CD4-positive, alpha-beta T cell treated with Interleukin-4 for 1 hour (primary cell): ENCODE measurements at regions not wholly inside any gene's neighbourhood (a gene's known extent, or its start where the extent isn't known, plus 50 kb on each side); places are given as distances from the start of the nearest gene placed in this dataset.
"Not testable (repeated sequence)": the region's sequence is repeated elsewhere in the genome, so short reads cannot be mapped to it uniquely, and the experiment has no call there.

Source experiments
- DNase-seq, 2 donors: peaks; one replicate each; pipeline ENCODE4 v3.0.0-alpha.2; 2020 to 2022

DNA sequence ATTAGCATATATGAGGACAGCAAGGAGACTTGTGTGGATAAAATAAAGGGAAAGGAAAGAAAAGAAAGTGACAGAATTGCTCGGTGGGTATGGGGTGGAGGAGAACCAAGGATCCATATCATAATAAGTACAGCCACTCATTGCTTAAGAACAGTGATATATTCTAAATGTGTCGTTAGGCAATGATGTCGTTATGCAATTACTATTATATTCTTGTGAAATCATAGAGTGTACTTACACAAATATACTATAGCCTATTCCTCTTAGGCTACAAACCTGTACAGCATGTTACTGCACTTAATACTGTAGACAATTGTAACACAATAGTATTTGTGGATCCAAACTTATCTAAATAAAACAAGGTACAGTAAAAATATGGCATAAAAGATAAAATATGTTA lies 271.1 kb downstream of the CCER1 start:
- no peak for DNase-seq

DNA sequence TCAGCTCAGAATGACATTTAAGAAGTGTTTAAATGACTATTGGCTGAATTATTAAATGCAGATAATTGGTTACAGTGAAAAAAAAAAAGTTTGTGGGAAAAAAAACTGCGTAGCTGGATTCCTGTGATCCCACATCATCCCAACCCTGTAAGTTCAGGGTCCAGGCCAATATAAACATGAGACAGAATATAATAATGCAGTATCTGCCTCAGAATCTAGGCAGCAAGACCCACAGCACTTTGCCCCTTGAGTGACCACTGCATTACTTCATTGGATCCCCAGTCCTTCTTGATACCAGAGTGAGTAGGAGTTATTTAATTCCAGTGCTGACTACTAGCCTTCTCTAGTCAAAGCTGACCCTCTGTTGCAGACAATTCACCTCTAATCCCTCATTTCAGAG lies 272.6 kb downstream of the CCER1 start:
- no peak for DNase-seq

DNA sequence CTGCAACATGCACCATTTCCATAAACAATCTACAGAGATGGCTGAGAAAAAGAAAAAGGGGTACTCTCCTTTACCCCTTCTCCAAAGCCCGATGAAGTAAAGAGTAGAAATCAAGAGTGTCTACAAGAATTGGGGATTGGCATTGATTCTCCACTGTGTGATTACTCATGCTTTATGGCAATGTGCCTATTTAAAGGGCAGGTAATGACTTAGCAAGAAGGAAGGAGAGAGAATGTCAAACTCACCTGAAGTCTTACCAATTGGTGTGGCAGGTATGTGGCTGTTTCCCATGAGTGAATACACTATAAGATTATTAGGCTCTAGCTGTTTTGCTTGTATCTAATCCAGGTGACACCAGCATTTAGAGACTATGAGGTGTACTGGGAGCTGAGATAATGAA lies 275.3 kb downstream of the CCER1 start:
- DNase-seq, result no peak

DNA sequence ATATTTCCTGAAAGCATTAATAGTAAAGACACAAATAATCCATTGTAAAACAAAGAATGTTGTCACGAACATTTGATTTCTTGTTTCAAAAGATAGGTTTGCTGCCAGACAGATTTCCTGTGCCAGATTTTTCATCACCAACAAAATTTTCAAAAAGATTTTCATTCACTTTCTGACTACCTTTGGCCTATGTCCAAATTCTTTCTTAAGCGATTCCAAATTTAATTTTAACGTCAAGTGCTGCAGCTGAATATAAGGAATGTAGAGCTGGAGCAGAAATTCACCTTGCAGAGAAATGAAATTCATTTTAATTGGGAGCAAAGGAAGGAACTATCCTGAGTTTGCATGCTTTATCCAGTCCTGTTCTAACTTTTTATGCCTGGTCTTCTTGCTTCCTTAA lies 277.4 kb downstream of the CCER1 start:
- no peak for DNase-seq

DNA sequence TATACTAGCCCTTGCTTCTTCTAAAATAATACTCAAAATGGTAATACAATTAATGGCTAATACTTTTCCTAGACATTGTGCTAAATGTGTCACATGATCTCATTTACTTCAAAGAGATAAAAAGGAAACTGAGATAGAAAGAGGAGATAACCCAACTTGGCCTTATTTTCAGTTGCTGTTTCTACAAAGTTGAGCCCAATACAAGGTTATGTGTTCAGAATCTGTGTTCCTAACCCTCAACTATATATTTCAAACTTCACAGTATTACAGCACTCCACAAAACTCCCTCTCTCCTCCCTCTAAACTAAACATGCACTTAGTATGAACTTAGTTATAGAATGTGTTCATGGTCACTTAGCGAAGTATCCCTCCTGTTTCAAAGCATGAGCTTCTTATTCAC lies 277.9 kb downstream of the CCER1 start:
- DNase-seq, result no peak

DNA sequence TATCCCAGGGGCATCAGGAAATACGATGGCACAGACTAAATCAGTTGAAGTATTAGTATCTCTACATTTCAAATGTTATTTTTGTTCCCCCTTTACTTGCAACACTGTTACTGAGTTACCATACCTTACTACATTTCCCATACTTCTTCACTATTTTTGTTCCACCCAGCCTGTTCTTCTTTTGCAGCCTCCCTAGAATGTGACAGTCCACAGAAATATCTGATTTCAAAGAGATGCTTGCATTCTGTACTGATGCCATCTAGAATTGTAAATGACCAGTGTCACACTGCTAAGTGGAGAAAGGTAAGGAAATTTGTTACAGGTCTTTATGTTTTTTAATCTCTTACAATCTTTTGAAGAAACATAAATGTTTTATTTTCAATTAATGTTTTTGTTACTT lies 279.9 kb downstream of the CCER1 start:
- DNase-seq, result no peak

GRCh38 chr12:90672081-90672480 lies 282.9 kb downstream of the CCER1 start:
- DNase-seq, result no peak

DNA sequence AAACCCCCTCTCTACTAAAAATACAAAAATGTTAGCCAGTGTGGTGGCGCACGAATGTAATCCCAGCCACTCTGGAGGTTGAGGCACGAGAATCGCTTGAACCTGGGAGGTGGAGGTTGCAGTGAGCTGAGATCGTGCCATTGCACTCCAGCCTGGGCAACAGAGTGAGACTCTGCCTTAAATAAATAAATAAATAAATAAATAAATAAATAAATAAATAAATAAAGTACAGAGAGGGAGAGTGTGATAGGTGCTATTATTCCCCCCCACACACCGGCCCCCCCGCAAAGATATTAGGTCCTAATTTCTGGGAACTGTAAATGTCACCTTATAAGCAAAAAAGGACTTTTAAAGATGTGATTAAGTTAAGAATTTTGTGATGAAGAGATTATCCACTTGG lies 291.0 kb downstream of the CCER1 start:
- not testable (repeated sequence) for DNase-seq

GRCh38 chr12:90659060-90659459 lies 295.9 kb downstream of the CCER1 start:
- DNase-seq, result no peak

DNA sequence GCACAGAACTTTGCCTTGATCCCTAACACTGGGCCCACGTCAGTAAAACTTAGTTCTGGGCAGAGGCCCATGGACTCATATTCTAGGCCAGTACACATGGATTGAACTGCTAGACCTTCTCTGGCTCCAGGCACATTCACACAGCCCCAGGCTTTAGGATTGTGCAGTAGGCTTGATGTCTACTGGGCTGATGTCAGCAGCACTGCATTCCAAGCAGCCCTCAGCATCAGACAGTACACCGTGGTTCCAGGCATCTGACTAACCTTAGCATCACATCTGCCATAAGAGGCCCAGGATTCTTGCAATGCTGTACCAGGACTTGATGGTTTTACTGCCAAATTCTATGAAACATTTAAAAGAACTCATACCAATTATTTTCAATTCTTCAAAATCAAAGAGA lies 301.9 kb downstream of the CCER1 start:
- DNase-seq, result no peak

DNA sequence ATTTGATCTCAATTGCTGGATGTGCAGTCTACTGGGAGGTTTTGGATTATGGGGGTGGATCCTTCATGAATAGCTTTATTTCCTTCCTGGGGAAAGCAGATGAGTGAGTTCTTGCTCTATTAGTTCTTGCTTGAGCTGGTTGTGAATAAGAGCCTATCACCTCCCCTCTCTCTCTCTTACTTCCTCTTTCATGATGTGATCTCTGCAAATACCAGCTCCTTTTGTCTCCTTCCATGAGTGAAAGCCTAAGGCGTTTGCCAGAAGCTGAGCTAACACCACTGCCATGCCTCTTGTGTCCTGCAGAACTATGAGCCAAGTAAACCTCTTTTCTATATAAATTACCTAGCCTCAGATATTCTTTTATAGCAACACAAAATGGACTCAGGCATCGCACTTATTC lies 302.7 kb downstream of the CCER1 start:
- no peak for DNase-seq

- no peak for DNase-seq
These were observed 309.8 kb downstream of the CCER1 start for GRCh38 chr12:90645181-90645580.

- DNase-seq, result no peak
These were observed 323.3 kb downstream of the CCER1 start for GRCh38 chr12:90631591-90632212.

- no peak for DNase-seq
These were observed 325.0 kb downstream of the CCER1 start for GRCh38 chr12:90630006-90630405.

- no peak for DNase-seq
These were observed 326.8 kb downstream of the CCER1 start for GRCh38 chr12:90628213-90628612.

- no peak for DNase-seq
These were observed 327.6 kb downstream of the CCER1 start for GRCh38 chr12:90627180-90627896.

GRCh38 chr12:90622431-90622830 lies 332.5 kb downstream of the CCER1 start:
- no peak for DNase-seq

- no peak for DNase-seq
These were observed 333.0 kb downstream of the CCER1 start for GRCh38 chr12:90621927-90622326.

GRCh38 chr12:90619943-90620342 lies 335.0 kb downstream of the CCER1 start:
- no peak for DNase-seq

DNA sequence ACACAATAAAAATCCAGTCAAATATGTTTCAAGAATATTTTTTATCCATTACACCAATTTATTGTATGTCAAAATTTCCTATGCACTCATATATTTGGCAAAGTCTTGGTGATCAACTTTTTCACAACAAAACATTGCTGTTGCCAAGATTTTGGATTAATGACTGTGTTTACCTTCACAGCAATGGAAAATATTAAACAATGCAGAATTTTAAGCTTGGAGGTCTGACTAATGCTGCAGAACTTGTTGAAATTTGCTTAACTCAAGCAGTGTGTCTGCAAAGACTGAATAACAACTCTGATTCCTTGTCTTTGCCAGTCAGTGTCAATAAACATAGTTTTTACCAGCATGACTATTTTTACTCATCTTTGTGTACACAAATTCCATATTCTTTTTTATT lies 336.4 kb downstream of the CCER1 start:
- no peak for DNase-seq

DNA sequence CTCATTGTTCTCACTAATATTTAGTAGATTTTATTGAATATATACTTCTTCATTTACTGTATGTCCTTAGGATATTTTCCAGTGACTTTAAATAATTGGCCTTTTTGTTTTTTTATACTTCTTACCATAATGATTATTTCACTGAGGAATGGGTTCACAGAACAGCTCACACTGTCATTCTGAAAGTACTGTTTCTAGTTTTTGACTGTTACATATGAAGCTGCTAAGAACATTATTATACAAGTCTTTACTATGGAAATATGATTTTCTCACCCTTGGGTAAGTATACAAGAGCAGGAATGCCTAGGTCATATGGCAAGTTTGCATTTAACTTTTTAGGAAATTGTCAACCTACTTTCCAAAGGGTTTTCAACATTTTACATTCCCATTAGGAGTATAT lies 343.1 kb downstream of the CCER1 start:
- no peak for DNase-seq

DNA sequence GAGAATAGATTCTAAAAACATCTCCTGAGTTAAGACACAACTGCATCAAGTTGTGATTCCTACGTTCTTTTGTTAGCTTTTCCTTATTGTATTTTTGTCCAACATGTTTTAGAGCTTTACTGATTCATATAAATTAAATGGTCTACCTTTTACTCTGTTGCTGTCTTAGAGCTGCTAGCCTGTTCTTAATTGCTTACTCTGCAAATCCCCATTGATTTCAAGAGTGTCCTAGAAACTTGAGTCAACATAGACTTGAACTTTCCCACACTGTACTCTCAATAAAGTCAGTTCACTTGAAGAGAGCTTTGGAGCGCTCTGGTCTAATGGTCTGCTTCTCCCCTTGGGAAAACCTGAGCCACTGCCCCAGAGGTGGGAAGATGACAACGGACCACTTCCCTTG lies 343.9 kb downstream of the CCER1 start:
- no peak for DNase-seq

DNA sequence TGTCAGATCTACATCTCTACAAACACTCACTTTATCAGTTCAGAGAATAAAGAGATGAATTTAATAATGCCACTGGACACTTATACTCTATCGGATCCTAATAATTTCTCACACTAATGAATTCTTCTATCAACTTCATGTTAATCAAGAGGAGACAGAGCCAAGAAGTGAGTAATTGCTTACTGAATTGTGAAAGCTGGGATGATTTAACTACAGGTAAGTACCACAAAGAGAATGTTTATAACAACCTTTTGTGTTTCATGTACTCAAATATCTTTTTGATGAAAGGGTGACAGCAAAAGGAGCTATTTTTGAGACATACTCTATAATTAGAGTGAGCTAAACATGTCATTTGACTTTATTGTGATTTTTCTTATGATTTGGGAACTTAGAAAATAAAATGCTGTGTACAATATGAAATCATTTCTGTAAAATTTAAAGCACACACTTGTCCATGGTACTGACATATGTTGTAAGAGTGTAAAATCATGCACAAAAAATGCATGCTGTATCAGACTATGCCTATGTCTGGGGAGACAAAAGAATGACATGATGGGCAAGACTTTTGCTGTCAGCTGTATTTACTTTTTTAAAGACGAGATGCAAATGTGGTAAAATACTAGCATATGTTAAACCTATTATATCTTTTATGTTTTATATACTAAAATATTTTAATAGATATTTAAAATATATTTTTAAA lies 361.2 kb downstream of the CCER1 start:
- DNase-seq, result no peak

DNA sequence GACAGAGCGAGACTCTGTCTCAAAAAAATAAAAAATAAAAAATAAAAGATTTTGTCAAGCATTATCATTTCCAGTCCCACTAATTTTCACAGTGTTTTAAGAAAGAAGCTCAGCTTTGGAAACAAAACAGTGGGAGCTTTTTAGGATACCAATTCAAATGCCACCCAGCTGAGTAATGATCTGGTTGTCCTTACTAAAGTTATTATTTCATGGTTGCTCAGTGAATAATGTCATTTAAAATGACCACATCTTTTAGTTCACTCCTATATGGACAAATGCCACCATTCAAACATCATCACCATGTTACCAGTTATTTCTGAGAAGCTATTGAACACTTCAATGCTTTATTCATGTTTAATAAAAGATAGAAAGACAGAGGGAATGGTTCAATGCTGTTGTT lies 365.0 kb downstream of the CCER1 start:
- DNase-seq, result no peak
